22Rv1 (cell line): ENCODE measurements at regions not wholly inside any gene's neighbourhood (a gene's known extent, or its start where the extent isn't known, plus 50 kb on each side); places are given as distances from the start of the nearest gene placed in this dataset.
"Not testable (repeated sequence)": the region's sequence is repeated elsewhere in the genome, so short reads cannot be mapped to it uniquely, and the experiment has no call there.

Experiments used
- CTCF ChIP-seq: fragments of 450-650 bp; IDR thresholded peaks from 2 replicates; pipeline ENCODE4 v1.5.1; 2017; ENCODE audit warnings: mild to moderate bottlenecking
- ZFX ChIP-seq: fragments of 450-650 bp; IDR thresholded peaks from 2 replicates; pipeline ENCODE4 v1.6.1; 2017; ENCODE audit warnings: antibody characterized with exemption, borderline replicate concordance

DNA sequence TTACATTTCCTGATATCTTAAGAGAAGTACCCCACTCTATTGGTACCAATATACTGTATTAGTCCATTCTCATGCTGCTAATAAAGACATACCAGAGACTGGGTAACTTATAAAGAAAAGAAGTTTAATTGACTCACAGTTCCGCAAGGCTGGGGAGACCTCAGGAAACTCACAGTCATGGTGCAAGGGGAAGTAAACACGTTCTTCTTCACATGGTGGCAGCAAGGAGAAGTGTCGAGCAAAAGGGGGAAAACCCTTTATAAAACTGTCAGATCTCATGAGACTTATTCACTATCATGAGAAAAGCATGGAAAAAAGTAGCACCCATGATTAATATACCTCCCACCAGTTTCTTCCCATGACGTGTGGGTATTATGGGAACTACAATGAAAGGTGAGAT lies 219.6 kb upstream of the FKBP1C start:
- TF ChIP-seq CTCF, ZFX: not testable (repeated sequence)
